ENCODE measurements at regions not wholly inside any gene's neighbourhood (a gene's known extent, or its start where the extent isn't known, plus 50 kb on each side); places are given as distances from the start of the nearest gene placed in this dataset.

DNA sequence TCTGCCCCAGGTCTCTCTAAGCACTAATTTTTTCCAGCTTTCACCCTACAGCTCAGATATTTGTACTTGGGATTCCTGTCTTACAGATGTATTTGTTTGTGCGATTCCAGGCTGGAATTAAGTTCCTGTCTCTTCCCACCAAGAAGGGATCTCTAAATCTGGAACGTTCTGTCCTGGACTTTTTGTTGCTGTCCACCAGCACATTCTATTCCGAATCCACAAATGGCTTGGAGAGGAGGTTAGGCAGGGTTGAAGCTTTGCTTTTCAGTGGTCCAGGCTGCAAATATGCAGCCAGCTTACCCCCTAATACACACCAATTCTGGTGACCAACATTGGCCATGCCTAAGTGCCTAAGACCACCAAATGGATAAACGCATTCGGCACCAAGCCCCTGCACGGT lies 315.0 kb downstream of the TNS1 start:
- no peak for DNase-seq

DNA sequence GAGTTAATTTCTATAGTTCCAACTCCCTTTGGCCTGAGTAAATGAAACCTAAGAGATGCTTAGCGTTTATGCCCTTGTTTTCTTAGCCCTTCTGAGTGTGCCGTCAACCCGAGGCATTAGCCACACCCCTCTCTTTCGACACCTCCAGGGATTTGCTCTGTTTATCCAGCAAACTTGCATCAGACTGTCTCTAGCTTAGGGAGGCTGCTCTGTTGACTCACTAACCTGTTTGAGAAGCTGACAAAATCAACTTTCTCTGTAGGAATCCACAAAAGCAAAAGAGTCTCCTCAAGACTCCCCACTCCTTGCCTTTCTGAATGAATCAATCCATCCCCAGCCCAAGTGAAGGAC lies 317.6 kb downstream of the TNS1 start:
- no peak for DNase-seq

- no peak for DNase-seq
These were observed 318.2 kb downstream of the TNS1 start for GRCh38 chr2:217684431-217685254.

DNA sequence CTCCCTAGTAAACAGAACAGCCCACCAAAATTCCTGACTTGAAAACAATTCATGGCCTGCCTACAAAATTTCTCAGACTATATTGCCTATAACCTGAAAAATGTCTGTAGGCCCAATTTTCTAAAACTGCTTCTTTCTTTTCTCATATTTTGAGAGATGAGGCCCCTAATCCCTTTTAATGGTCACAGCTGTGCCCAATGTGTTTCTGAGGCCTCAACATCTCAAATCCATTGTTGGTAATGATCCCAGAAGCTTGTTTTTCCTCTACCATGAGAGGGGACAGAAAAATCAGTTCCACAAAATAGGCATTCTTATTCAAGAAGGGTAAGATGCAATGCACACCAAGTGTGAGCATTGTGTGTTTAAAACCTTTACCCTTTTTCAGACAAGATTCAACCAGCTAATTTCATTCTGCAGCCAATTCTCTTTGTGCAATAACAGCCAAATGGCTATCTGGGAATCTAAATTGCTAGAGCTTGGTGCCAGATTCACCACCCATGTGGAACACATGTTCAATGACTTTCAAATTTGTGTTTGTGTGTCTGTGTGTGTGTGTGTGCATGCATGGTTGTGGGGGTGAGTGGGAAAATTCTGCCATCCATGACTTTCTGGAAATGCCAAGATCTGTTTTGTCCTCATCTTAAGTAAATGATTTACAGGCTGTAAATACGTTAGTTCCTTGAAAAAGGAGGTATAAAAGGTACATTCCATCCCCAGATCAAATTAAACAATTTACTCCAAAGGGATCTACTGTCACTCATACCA lies 319.5 kb downstream of the TNS1 start:
- no peak for DNase-seq

GRCh38 chr2:217681791-217682190 lies 321.0 kb downstream of the TNS1 start:
- DNase-seq, result no peak

- DNase-seq, result no peak
These were observed 322.4 kb downstream of the TNS1 start for GRCh38 chr2:217680381-217680780.

- DNase-seq, result no peak
These were observed 329.2 kb downstream of the TNS1 start for GRCh38 chr2:217673627-217674026.

- no peak for DNase-seq
These were observed 330.3 kb downstream of the TNS1 start for GRCh38 chr2:217672472-217672871.

DNA sequence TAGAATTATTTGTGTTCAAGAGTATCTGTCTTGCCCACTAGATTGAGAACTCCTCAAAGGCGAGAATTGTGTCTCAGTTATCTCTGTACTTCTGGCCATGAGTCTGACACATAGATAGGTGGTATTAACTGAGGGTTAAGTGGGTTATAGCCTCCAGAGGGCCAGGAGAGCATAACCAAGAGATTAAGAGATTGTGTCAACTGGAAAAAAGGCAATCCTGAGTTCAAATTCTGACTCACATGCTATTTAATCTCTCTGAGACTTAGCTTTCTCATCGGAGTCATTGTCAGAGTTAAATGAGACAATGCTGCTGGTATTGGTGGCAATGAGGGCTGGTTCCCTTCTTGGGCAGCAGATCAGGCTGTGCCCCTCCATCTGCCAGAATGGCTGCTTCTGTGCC lies 330.9 kb downstream of the TNS1 start:
- no peak for DNase-seq

DNA sequence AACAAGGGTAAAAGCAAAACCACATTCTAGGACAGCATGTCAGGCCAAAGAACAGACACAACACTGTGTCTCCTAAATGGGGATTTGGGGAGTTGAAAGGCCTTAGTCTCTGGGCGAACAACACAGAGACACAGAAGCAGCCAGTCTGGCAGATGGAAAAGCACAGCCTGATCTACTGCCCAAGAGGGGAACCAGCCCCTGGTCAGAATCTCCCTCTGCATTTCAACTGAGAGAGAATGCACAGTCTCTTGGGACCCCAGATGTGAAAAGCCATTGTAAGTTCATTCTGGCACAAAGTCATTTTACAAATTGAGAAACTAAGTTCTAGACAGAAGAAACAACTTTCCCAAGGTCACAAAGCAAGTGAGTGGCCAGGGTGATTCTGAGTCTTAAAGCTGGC lies 331.7 kb downstream of the TNS1 start:
- DNase-seq, result no peak

DNA sequence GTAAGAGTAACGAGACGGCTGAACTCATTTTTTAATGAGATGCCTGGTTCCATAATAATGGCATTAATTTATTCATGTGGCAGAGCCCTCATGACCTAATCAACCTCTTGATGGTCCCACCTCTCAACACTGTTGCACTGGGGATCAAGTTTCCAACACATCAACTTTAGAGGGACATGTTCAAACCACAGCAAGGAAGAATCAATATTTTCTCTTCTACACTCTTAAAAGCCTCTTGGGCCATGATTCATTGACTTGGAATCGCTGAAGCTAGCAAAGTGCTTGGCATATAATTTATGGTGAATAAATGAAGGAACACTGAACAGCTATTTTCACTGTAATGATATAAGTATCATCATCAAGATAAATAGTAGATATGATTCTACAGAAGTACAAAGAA lies 333.0 kb downstream of the TNS1 start:
- DNase-seq, result no peak

DNA sequence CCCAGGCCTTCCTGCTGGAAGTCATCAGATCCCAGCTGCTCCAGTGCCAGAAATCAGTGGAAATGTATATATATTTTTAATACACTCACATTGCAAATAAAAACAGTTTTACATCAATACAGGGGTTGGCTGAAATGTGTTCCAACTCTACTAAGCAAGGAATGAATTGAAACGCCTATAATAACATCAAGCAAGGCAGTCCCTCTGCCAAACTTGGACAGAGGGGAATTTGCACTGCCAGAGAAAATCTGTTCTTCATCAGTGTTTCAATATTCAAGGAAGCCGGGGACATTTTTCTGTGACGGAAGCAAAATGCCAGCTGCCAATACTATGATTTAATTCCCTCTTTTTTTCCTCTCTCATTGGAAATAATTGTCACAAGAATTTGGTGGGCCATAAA lies 335.3 kb downstream of the TNS1 start:
- DNase-seq, result no peak

DNA sequence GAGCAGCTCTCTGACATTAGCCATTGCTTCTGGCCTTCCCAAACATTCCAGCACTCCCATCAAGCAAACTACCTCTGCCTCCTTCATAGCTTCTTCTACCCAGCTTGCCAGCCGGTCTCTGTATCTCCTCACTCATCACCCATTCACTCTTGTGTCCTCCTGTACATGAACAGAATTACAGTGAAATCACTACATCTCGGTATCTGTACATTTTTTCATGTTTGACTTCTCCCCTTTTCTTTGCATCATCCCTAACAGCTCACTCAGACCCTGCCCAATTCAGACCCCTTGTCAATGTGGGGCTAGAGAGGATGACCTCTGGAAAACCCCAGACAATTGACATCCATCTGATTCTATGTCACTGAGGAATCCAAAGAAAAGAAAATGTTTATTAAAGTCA lies 335.8 kb downstream of the TNS1 start:
- DNase-seq, result no peak

DNA sequence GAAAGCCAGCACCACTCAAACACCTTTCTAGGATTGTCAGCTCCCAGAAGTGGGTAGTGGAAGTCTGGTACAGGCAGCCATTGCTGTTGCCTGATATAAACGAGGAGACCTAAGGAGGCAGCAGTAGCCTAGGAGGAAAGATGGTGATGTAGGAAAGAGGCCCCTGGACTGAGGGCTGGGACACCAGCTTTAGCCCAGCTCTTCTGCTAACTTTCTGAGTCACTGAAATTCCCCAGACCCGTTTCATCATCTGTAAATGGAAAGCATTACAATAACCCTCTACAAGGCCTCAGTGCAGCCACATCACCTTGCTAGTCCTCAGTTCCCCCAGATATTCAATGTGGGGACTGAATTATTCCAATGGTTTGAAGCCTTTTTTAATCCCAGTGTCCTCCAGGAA lies 336.5 kb downstream of the TNS1 start:
- no peak for DNase-seq

GRCh38 chr2:217664761-217665160 lies 338.0 kb downstream of the TNS1 start:
- DNase-seq, result no peak

- no peak for DNase-seq
These were observed 339.7 kb downstream of the TNS1 start for GRCh38 chr2:217662984-217663602.

DNA sequence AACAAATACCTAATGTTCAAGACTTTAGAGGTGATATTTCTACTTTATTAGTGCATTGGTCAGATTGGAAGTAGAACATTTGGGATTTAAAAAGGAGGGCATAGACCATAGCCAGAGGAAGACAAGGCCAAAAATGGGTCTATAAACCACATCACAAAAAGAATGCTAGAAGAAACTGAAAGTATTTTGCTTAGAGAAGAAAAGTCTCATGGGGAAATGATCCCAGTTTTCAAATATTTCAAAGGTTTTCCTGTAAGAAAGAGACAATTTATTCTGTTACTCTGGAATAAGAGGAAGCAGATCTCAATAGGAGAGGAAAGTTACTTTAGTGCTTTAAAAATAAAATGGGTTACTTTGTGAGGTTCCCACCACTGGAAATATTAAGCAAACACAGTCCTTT lies 341.4 kb downstream of the TNS1 start:
- DNase-seq, result no peak

GRCh38 chr2:217660423-217660822 lies 342.4 kb downstream of the TNS1 start:
- no peak for DNase-seq

GRCh38 chr2:217658806-217659205 lies 344.0 kb downstream of the TNS1 start:
- DNase-seq, result no peak

- DNase-seq, result no peak
These were observed 345.5 kb downstream of the TNS1 start for GRCh38 chr2:217657252-217657651.

DNA sequence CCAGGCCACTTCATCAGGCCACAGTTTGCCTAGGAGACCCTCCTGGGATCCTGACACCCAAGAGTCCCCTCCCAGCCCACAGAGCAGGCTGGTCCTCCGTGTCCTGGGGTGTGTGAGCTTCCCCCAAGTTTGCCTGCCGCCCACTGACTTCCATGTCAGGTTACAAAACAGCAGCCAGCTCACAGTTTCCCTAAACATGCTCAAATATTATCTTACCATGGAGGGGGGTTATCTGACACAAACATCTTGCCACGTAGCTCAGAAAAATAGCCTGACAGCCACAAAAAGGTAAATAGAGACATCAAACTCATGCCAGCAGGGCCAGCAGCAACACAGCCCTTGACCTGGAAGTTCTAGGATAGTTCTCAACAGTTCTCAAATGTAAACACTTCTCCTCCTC lies 346.5 kb downstream of the TNS1 start:
- DNase-seq, result no peak

- DNase-seq, result no peak
These were observed 347.1 kb downstream of the TNS1 start for GRCh38 chr2:217655651-217656050.

DNA sequence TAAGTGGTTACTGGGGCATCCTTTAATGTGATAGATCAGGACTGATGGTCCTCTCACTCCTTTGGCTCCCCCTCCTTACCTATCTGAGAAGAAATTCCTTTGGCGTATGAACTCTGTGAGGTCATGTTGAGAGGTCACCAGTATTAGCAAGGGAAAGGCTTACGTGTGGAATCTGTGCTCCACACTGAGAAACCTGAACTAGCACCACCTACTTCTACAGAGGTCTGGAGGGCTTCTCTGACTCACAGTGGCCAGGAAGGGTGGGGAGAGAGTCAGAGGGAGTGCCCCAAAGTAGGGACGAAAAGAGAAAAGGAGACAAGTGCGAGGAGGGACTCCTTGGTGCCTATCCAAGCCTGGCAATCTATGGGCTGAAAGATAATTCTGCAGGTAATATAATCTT lies 348.6 kb downstream of the TNS1 start:
- no peak for DNase-seq

Data from activated CD4-positive, alpha-beta T cell treated with anti-CD3 and anti-CD28 coated beads, Interleukin-2, amount 50 U/mL, for 4 hours (primary cell).